Bone marrow (tissue), 2 donors: ENCODE measurements at regions not wholly inside any gene's neighbourhood (a gene's known extent, or its start where the extent isn't known, plus 50 kb on each side); places are given as distances from the start of the nearest gene placed in this dataset.
"Not testable (repeated sequence)": the region's sequence is repeated elsewhere in the genome, so short reads cannot be mapped to it uniquely, and the experiment has no call there.

Experiments used
- DNase-seq, 2 donors: peaks; one replicate each; lab custom pipeline; 2025; lab: John Stamatoyannopoulos, UW

GRCh38 chr5:133881576-133882388 lies 86.6 kb downstream of the C5orf15 start:
- DNase-seq: no peak

- no peak for DNase-seq
Measured at GRCh38 chr5:133878236-133878555, 90.2 kb downstream of the C5orf15 start.

DNA sequence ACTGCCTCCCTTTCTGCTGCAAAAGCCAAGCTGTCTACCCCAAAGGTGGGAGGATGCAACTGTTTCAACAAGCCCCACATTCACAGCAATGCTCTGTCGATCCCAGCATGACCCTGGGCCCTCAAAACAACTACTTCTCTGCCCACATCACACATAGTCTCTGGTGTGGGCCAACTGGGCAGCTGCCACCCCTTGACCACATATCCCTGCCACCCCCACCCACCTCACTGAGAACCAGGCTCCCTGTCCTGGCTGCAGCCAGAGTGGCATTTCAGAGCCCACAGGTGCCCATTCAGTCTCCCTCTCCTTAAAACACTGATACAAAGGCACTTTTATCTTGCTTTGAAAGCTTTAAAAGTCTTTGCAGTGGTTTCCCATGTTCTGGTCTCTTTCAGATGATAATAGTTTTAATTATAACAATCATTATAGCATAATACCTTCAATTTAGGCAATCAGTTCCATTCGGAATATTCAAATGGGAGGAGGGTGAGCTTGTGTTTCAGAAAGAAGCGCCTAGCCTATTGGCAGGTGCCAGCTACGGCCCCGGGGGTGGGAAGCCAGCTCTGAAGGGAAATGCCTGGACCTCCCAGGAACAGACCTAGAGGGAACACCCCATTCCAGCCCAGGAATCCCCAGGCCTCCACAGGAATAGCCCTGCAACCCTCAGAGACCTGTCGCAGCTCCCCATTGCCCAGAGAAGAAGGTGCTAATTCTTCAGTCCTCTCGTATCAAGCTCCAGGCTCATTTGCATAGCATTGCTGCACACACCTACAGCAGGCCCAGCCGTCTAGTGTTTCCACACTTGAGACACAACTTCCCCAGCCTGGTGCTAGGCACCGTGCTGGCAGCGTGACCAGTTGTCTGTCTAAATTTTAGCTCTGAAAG lies 90.8 kb downstream of the C5orf15 start:
- no peak for DNase-seq

- no peak for DNase-seq
Measured at GRCh38 chr5:133876266-133876665, 92.2 kb downstream of the C5orf15 start.

- DNase-seq: no peak
Measured at GRCh38 chr5:133875179-133875578, 93.2 kb downstream of the C5orf15 start.

- no peak for DNase-seq
Measured at GRCh38 chr5:133873449-133873848, 95.0 kb downstream of the C5orf15 start.

- no peak for DNase-seq
Measured at GRCh38 chr5:133870661-133871060, 97.8 kb downstream of the C5orf15 start.

DNA sequence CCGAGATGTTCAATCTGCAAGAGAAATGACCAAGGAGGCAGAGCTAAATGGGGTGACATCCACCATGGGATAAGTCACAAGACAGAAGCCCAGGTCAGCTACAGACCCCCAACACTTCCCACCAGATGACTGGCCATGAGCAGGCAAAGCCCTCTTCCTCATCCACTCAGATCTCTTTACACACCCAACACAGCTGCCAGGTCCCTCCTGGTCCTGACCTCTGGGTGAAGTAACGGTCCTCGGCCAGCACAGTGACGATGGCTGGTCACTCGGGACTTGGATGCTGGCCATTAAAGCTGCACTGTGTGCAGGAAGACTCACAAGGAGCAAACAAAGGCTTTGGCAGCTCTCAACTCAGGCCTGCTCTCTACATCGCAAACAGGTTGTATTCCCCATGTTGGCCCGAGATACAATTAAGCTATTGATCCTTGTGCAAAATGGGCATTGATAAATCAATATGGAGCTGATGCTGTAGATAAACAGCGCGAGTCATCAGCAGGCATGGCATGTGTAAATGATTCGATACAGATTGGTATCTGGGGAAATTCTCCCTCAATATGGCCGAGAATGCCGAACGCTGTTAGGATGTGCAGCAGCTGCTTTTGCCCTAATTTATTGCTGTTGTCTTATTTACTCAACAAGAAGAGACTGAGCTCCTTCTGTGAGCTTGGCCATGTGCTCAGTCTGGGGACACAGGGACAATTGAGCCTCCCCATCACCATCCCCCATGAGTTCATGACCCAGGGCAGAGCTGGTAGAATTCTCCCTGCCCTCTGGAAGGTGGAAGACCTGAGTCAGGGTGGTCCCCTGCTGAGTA lies 98.7 kb downstream of the C5orf15 start:
- no peak for DNase-seq

DNA sequence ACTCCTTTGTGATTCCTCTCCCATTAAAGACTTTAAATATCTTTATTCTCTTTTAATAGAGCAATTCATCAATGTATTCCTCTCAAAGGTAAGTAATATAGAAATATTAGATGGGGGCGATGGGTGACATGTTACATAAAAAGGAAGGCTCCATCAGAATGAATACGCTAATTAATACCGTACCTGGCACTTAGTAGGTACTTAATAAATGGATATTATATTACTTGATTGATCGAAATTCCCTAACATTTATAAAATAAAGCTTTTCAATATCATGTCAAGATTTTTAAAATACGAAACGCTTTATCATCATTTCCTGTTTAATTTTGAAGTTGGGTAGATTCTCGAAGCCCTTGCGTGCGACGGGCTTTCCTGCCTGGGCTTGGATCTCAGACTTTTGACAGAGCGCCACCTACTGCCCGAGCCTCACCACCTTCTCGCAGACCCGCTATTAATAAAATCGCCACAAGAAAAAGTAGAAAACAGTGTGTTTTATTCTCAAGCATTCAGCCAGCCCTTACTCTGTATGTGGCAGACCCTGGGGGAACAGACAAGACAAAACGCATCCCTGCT lies 99.4 kb downstream of the C5orf15 start:
- peak; percentile 29 to 83 for DNase-seq

DNA sequence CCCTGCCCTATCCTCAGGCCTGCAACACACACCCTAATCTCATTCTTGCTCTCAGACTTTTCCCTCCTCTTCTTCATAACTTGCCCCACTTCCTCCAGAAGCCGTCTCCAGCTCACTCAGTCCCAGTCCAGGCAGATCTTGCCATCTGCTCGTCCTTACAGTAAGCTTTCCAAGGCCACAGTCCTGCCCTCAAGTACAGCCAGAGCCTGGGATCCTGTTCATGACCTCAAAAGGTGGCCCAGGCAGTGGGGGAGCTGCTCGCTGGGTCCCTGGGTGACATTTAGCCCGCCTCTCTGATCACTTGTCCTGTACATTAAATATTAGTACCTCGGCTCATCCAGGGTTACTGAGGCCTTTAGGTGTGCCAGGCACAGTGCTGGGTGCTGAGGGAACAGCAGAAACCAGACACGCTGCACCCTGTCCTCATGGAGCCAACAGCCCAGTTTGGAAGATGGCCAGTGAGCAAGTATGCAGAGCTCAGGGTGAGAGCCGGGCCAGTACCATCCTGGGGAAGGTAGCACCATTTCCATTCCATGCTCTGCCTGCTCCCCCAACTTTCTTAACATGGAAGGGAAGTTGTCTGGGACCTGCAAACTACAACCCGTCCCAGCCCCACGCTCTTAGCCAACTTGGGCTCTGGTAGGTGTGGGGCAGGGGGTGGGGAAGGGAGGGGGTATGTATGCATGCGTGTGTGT lies 100.4 kb downstream of the C5orf15 start:
- DNase-seq: no peak

- no peak for DNase-seq
Measured at GRCh38 chr5:133867341-133867740, 101.1 kb downstream of the C5orf15 start.

DNA sequence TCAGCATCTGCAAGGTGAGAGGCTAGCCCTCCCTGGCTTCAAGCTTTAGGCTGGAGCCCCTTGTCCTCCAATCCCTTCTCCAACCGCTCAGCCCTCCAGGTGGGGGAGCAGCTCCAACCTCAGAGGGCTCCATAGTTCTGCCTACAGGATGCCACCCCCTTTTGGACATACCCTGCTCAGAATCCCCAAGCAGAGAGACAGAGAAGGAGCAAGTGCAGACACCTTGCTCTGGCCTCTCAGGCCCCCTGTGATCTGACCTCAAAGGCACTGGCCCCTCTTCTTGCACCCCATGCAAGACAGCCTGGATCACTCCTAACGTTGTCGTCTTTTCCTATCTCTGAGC lies 101.6 kb downstream of the C5orf15 start:
- no peak for DNase-seq

DNA sequence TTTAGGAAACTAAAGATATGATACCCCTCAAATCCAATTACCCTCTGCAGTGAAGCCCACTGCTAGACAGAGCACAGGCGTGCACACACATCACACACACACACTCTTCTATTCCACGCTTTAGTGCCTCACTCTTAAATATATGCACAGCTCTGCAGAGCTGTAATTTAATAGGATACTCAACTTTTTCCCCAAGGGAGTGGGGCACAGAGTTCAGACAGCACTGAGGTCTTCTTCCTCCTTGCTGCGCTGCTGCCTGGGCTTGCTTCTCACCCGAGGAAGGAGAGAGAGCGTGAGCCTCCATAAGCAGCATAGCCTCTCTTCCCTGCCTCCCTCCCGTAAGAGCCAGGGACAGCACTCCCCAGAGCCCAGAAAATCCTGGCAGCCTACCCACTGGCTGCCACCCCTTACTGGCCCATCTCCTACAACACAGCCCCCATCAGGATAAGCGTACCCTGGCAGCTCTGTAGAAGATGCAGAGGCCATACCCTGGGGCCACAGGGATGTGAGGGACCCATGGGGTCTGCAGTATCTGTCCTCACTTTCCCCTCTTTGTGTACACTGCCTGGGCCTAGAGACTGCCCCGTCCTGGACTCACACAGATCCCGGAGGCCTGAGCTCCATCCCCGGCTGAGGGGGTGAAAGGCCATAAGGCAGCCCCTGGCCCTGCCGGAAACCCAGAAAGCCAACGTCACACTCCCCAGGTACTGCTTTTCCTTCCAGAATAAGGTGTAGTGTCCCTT lies 102.1 kb downstream of the C5orf15 start:
- DNase-seq: no peak

DNA sequence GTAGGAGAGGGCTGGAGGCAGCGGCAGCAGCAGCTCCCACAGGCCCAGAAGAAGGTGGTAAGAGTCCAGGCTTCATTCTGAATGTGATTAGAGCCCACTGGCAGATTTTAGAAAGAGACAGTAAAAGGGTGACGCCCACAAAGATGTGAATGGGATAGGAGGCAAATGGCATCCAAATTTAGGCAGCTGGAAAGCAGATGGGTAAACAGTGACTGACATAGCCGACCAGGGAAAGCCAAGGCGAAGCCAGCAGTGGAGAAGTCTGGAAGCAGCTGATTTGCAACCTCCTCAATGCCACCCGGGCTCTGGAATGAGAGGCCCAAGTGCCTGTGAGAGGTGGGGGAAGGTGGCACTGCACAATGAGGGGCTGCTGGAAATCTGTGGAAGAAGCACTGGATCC lies 103.3 kb downstream of the C5orf15 start:
- DNase-seq: no peak

DNA sequence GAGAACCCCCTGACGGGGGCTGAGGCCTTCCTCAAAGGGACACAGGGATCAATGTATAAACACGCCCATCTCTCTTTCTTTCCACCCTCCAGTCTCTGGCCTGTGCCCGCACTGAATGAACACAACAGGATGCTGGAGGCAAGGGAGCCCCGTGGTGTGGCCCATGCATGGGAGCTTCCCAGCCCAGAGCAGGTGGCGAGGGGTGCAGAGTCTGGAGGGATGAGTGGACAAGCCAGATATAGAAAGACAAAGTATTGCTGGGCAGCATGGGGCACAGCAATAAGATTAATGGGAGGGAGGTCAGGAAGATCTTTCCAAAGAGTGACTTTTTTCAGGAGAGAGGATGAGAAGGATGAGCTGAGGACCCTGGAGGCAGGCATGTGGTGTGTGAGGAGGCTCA lies 103.7 kb downstream of the C5orf15 start:
- DNase-seq: no peak

- DNase-seq: no peak
Measured at GRCh38 chr5:133863857-133864585, 104.4 kb downstream of the C5orf15 start.

DNA sequence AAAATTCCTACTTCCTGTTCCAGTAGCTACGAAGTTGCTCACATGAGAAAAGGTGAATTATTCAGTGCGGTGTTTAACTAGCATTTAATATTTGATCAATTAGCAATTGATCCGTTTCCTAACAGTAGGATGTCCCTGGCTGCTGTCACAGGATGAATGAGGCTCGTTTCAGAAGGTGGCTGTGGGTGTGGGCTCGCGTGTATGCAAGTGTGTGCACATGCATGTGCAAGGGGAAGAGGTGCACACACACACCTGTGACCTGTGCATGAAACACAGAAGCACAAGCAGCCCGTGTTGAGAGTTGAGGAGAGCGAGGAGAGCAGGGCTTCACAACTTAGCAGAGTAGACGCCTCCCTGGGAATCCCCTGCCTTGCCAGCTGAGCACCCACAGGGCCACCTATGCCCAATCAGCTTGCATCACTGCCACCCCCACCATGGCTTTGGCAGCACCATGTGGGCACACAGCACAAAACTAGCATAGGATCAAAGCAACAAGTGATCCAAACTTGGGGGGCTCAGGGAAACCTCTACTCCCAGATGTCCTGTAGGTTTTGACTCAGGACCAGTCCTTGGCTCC lies 107.2 kb downstream of the C5orf15 start:
- no peak for DNase-seq

GRCh38 chr5:133859073-133859472 lies 109.4 kb downstream of the C5orf15 start:
- no peak for DNase-seq

DNA sequence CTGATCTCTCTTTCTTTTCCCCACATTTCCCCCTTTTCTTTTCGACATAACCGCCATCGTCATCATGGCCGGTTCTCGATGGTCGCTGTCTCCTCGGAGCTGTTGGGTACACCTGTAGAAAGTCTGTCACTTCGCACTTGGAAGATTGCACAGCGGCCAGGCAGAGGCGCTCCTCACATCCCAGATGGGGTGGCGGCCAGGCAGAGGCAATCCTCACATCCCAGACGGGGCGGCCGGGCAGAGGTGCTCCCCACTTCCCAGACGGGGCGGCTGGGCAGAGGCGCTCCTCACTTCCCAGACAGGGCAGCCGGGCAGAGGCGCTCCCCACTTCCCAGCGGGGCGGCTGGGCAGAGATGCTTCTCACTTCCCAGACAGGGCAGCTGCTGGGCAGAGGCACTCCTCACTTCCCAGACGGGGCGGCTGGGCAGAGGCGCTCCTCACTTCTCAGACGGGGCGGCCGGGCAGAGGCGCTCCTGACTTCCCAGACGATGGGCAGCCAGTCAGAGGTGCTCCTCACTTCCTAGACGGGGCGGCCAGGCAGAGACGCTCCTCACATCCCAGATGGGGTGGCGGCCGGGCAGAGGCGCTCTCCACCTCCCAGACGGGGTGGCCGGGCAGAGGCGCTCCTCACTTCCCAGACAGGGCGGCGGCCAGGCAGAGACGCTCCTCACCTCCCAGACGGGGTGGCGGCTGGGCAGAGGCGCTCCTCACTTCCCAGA lies 110.7 kb downstream of the C5orf15 start:
- not testable (repeated sequence) for DNase-seq
